ENCODE measurements at regions not wholly inside any gene's neighbourhood (a gene's known extent, or its start where the extent isn't known, plus 50 kb on each side); places are given as distances from the start of the nearest gene placed in this dataset.

DNA sequence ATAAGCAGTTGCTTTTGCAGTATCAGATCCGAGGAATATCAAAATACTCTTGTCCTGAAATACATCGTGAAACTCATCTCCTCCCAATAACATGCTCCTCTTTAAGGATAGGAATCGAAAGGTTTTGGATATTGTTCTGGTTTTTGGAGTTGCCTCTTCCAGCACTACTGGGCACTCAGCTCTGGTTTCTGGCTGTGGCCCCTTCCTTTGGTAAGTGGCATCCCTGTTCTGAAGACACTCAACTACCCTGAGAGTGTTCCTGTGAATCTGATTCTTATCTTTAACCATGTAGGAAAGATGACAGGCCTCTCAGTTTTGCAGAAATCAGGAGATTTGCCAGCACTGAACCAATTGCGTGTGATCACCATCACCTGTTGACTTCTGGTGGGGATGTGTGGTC lies 327.5 kb upstream of the TBL1XR1 start:
- TF ChIP-seq, protein P1, sequence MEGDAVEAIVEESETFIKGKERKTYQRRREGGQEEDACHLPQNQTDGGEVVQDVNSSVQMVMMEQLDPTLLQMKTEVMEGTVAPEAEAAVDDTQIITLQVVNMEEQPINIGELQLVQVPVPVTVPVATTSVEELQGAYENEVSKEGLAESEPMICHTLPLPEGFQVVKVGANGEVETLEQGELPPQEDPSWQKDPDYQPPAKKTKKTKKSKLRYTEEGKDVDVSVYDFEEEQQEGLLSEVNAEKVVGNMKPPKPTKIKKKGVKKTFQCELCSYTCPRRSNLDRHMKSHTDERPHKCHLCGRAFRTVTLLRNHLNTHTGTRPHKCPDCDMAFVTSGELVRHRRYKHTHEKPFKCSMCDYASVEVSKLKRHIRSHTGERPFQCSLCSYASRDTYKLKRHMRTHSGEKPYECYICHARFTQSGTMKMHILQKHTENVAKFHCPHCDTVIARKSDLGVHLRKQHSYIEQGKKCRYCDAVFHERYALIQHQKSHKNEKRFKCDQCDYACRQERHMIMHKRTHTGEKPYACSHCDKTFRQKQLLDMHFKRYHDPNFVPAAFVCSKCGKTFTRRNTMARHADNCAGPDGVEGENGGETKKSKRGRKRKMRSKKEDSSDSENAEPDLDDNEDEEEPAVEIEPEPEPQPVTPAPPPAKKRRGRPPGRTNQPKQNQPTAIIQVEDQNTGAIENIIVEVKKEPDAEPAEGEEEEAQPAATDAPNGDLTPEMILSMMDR (IDR thresholded peaks at IDR 0.05): no peak
- no peak for TF ChIP-seq POLR2A (IDR thresholded peaks at IDR 0.05)

All from ovary (tissue), 3 donors.